ENCODE measurements at regions not wholly inside any gene's neighbourhood (a gene's known extent, or its start where the extent isn't known, plus 50 kb on each side); places are given as distances from the start of the nearest gene placed in this dataset.

- no peak overlapping the region for H3K27ac ChIP-seq (ENCODE audit: low read depth in 2 of 2, low read length in 2 of 2)
- no peaks in the 10 kb centered on the region for H3K9me3 ChIP-seq (ENCODE audit: control insufficient read depth in 2 of 3, insufficient read depth in 1 of 3, low read length in 3 of 3)
- H3K27me3 ChIP-seq (ENCODE audit: control insufficient read depth, insufficient read depth, low read length) = no peaks in the 10 kb centered on the region
- DNase-seq (no peak), FAIRE-seq (no peak)
- H3K4me3 ChIP-seq (ENCODE audit: low read length in 3 of 3) = no peak overlapping the region
- no peaks in the 10 kb centered on the region for H3K36me3 ChIP-seq (ENCODE audit: control insufficient read depth in 2 of 3, insufficient read depth in 3 of 3, low read length in 3 of 3)
- H3K4me1 ChIP-seq (ENCODE audit: control insufficient read depth in 2 of 3, insufficient read depth in 2 of 3, low read depth in 1 of 3, low read length in 3 of 3) = no peaks in the 10 kb centered on the region
- H3K9ac ChIP-seq (ENCODE audit: low read length in 3 of 3) = no peak overlapping the region
- no peak for TF ChIP-seq CTCF (IDR thresholded peaks at IDR 0.05; ENCODE audit: borderline replicate concordance, extremely low read depth, insufficient read depth)
- intact Hi-C loops (cut with DNase I) = no loop called here
These were observed 961.8 kb upstream of the TENM3 start for GRCh38 chr4:181281451-181281850.

- Histone ChIP-seq H3K36me3 (ENCODE audit: control insufficient read depth in 2 of 3, insufficient read depth in 3 of 3, low read length in 3 of 3) (no peaks in the 10 kb centered on the region), H3K4me1 (ENCODE audit: control insufficient read depth in 2 of 3, insufficient read depth in 2 of 3, low read depth in 1 of 3, low read length in 3 of 3) (no peaks in the 10 kb centered on the region), H3K4me3 (ENCODE audit: low read length in 3 of 3) (no peak overlapping the region), H3K9ac (ENCODE audit: low read length in 3 of 3) (no peak overlapping the region), H3K9me3 (ENCODE audit: control insufficient read depth in 2 of 3, insufficient read depth in 1 of 3, low read length in 3 of 3) (no peaks in the 10 kb centered on the region), H3K27me3 (ENCODE audit: control insufficient read depth, insufficient read depth, low read length) (no peaks in the 10 kb centered on the region), H3K27ac (ENCODE audit: low read depth in 2 of 2, low read length in 2 of 2) (no peak overlapping the region)
- intact Hi-C loops (cut with DNase I) = no loop called here
- DNase-seq (peak in 4 of 5 donors; percentile 29 to 63 (median 44)), FAIRE-seq (no peak)
- TF ChIP-seq CTCF (IDR thresholded peaks at IDR 0.05; ENCODE audit: borderline replicate concordance, extremely low read depth, insufficient read depth) = no peak
These were observed 954.0 kb upstream of the TENM3 start for GRCh38 chr4:181289198-181289597.

- intact Hi-C loops (cut with DNase I) = no loop called here
- Histone ChIP-seq H3K4me1 (ENCODE audit: control insufficient read depth in 2 of 3, insufficient read depth in 2 of 3, low read depth in 1 of 3, low read length in 3 of 3) (no peaks in the 10 kb centered on the region), H3K9ac (ENCODE audit: low read length in 3 of 3) (no peak overlapping the region), H3K9me3 (ENCODE audit: control insufficient read depth in 2 of 3, insufficient read depth in 1 of 3, low read length in 3 of 3) (no peaks in the 10 kb centered on the region), H3K27ac (ENCODE audit: low read depth in 2 of 2, low read length in 2 of 2) (no peak overlapping the region), H3K4me3 (ENCODE audit: low read length in 3 of 3) (no peak overlapping the region), H3K36me3 (ENCODE audit: control insufficient read depth in 2 of 3, insufficient read depth in 3 of 3, low read length in 3 of 3) (no peaks in the 10 kb centered on the region), H3K27me3 (ENCODE audit: control insufficient read depth, insufficient read depth, low read length) (no peaks in the 10 kb centered on the region)
- TF ChIP-seq CTCF (IDR thresholded peaks at IDR 0.05; ENCODE audit: borderline replicate concordance, extremely low read depth, insufficient read depth) = no peak
- no peak for FAIRE-seq
- no peak for DNase-seq
These were observed 951.6 kb upstream of the TENM3 start for GRCh38 chr4:181291615-181292014.

- no peaks in the 10 kb centered on the region for H3K27me3 ChIP-seq (ENCODE audit: control insufficient read depth, insufficient read depth, low read length)
- no peak for TF ChIP-seq CTCF (IDR thresholded peaks at IDR 0.05; ENCODE audit: borderline replicate concordance, extremely low read depth, insufficient read depth)
- no peaks in the 10 kb centered on the region for H3K4me1 ChIP-seq (ENCODE audit: control insufficient read depth in 2 of 3, insufficient read depth in 2 of 3, low read depth in 1 of 3, low read length in 3 of 3)
- H3K36me3 ChIP-seq (ENCODE audit: control insufficient read depth in 2 of 3, insufficient read depth in 3 of 3, low read length in 3 of 3) = no peaks in the 10 kb centered on the region
- FAIRE-seq = no peak
- no peaks in the 10 kb centered on the region for H3K9me3 ChIP-seq (ENCODE audit: control insufficient read depth in 2 of 3, insufficient read depth in 1 of 3, low read length in 3 of 3)
- H3K9ac ChIP-seq (ENCODE audit: low read length in 3 of 3) = no peak overlapping the region
- no peak overlapping the region for H3K27ac ChIP-seq (ENCODE audit: low read depth in 2 of 2, low read length in 2 of 2)
- intact Hi-C loops (cut with DNase I) = no loop called here
- no peak for DNase-seq
- no peak overlapping the region for H3K4me3 ChIP-seq (ENCODE audit: low read length in 3 of 3)
These were observed 950.2 kb upstream of the TENM3 start for GRCh38 chr4:181293014-181293413.

Measured in kidney (tissue), 13 donors.